Inflammatory macrophage (primary cell): ENCODE measurements at regions not wholly inside any gene's neighbourhood (a gene's known extent, or its start where the extent isn't known, plus 50 kb on each side); places are given as distances from the start of the nearest gene placed in this dataset.
A peak's percentile ranks its signal among the peaks of the same experiment; 100 is the strongest.
"Not testable (repeated sequence)": the region's sequence is repeated elsewhere in the genome, so short reads cannot be mapped to it uniquely, and the experiment has no call there.

ENCODE experiments used
- DNase-seq, 2 donors: peaks; one replicate each; pipeline ENCODE4 v3.0.0-alpha.2; 2020 to 2022

- DNase-seq, result peak; percentile 80 to 90
Observed at GRCh38 chr3:153373606-153374005, 211.6 kb downstream of the RAP2B start.

GRCh38 chr3:153378366-153378765 lies 216.3 kb downstream of the RAP2B start:
- DNase-seq, result not testable (repeated sequence)

GRCh38 chr3:153379516-153379915 lies 217.5 kb downstream of the RAP2B start:
- no peak for DNase-seq

GRCh38 chr3:153385343-153385742 lies 223.3 kb downstream of the RAP2B start:
- no peak for DNase-seq

GRCh38 chr3:153392363-153392762 lies 230.3 kb downstream of the RAP2B start:
- DNase-seq, result no peak

- no peak for DNase-seq
Observed at GRCh38 chr3:153394017-153394416, 232.0 kb downstream of the RAP2B start.

- DNase-seq, result no peak
Observed at GRCh38 chr3:153396581-153396980, 234.6 kb downstream of the RAP2B start.

- DNase-seq, result no peak
Observed at GRCh38 chr3:153397794-153398193, 235.8 kb downstream of the RAP2B start.

- no peak for DNase-seq
Observed at GRCh38 chr3:153399636-153400035, 237.6 kb downstream of the RAP2B start.

GRCh38 chr3:153400641-153401040 lies 238.6 kb downstream of the RAP2B start:
- DNase-seq, result peak in 1 of 2 donors; percentile 23

GRCh38 chr3:153404157-153404556 lies 242.1 kb downstream of the RAP2B start:
- no peak for DNase-seq

GRCh38 chr3:153405320-153405719 lies 243.3 kb downstream of the RAP2B start:
- not testable (repeated sequence) for DNase-seq

- DNase-seq, result peak; percentile 19 to 23
Observed at GRCh38 chr3:153410517-153410916, 248.5 kb downstream of the RAP2B start.

- DNase-seq, result no peak
Observed at GRCh38 chr3:153414982-153415381, 253.0 kb downstream of the RAP2B start.

- no peak for DNase-seq
Observed at GRCh38 chr3:153422314-153422713, 260.3 kb downstream of the RAP2B start.

- DNase-seq, result not testable (repeated sequence)
Observed at GRCh38 chr3:153423820-153424219, 261.8 kb downstream of the RAP2B start.

- DNase-seq, result no peak
Observed at GRCh38 chr3:153426344-153426743, 264.3 kb downstream of the RAP2B start.

- DNase-seq, result no peak
Observed at GRCh38 chr3:153426803-153427202, 264.8 kb downstream of the RAP2B start.

- DNase-seq, result no peak
Observed at GRCh38 chr3:153429821-153430220, 267.8 kb downstream of the RAP2B start.

GRCh38 chr3:153431076-153431475 lies 269.1 kb downstream of the RAP2B start:
- peak; percentile 20 to 76 for DNase-seq

GRCh38 chr3:153437666-153438065 lies 275.6 kb downstream of the RAP2B start:
- no peak for DNase-seq

- DNase-seq, result no peak
Observed at GRCh38 chr3:153438271-153438670, 276.2 kb downstream of the RAP2B start.

- DNase-seq, result no peak
Observed at GRCh38 chr3:153439780-153440179, 277.8 kb downstream of the RAP2B start.

- no peak for DNase-seq
Observed at GRCh38 chr3:153440311-153440710, 278.3 kb downstream of the RAP2B start.

GRCh38 chr3:153442386-153442785 lies 280.4 kb downstream of the RAP2B start:
- DNase-seq, result no peak
